MM.1S (cell line): ENCODE measurements at regions not wholly inside any gene's neighbourhood (a gene's known extent, or its start where the extent isn't known, plus 50 kb on each side); places are given as distances from the start of the nearest gene placed in this dataset.

ENCODE experiments used
- EZH2 ChIP-seq: fragments of 300-600 bp; sonication (generic); optimal IDR thresholded peaks from 2 replicates; pipeline ENCODE3; 2017; ENCODE audit warnings: low read depth, mild to moderate bottlenecking, antibody characterized with exemption, low read length, mixed read lengths
- TF ChIP-seq, protein P1 (sequence below): fragments of 300-600 bp; sonication (generic); IDR thresholded peaks from 2 replicates; pipeline ENCODE4 v1.5.1; 2016; ENCODE audit warnings: antibody characterized with exemption, low read length, mixed read lengths

DNA sequence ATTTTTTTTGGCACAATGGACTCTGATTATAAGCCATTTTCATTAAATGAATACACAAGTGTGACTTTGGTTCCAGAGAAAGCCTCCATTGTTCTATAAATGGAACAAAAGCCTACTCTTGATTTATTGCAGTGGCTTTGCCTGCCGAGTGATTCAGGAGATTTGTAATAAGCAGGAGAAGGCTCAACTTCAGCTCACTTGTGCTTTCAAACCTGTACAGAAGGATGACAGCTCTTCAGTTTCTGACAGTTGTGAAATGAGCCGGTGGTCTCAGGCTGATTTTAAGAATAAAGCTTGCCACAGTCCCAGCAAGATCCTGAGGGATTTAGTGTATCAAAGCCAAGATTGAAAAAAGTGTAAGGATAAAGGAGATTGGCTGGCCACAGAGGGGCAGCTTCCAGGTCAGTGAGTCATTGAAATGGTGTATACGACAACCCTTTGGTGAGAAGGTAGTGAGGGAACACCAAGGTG, 438.8 kb upstream of the TGFBR2 start:
- TF ChIP-seq, protein P1, sequence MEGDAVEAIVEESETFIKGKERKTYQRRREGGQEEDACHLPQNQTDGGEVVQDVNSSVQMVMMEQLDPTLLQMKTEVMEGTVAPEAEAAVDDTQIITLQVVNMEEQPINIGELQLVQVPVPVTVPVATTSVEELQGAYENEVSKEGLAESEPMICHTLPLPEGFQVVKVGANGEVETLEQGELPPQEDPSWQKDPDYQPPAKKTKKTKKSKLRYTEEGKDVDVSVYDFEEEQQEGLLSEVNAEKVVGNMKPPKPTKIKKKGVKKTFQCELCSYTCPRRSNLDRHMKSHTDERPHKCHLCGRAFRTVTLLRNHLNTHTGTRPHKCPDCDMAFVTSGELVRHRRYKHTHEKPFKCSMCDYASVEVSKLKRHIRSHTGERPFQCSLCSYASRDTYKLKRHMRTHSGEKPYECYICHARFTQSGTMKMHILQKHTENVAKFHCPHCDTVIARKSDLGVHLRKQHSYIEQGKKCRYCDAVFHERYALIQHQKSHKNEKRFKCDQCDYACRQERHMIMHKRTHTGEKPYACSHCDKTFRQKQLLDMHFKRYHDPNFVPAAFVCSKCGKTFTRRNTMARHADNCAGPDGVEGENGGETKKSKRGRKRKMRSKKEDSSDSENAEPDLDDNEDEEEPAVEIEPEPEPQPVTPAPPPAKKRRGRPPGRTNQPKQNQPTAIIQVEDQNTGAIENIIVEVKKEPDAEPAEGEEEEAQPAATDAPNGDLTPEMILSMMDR, result no peak
- TF ChIP-seq EZH2, result no peak
